ENCODE measurements at regions not wholly inside any gene's neighbourhood (a gene's known extent, or its start where the extent isn't known, plus 50 kb on each side); places are given as distances from the start of the nearest gene placed in this dataset.

GRCh38 chr2:147352264-147353071 lies 492.4 kb upstream of the ACVR2A start:
- TF ChIP-seq EZH2 (IDR thresholded peaks at IDR 0.05; ENCODE audit: low read length, unreplicated experiment) (no peak), EZH2phosphoT487 (IDR thresholded peaks at IDR 0.05; ENCODE audit: borderline replicate concordance, low read length) (no peak)
- TF ChIP-seq, protein P1, sequence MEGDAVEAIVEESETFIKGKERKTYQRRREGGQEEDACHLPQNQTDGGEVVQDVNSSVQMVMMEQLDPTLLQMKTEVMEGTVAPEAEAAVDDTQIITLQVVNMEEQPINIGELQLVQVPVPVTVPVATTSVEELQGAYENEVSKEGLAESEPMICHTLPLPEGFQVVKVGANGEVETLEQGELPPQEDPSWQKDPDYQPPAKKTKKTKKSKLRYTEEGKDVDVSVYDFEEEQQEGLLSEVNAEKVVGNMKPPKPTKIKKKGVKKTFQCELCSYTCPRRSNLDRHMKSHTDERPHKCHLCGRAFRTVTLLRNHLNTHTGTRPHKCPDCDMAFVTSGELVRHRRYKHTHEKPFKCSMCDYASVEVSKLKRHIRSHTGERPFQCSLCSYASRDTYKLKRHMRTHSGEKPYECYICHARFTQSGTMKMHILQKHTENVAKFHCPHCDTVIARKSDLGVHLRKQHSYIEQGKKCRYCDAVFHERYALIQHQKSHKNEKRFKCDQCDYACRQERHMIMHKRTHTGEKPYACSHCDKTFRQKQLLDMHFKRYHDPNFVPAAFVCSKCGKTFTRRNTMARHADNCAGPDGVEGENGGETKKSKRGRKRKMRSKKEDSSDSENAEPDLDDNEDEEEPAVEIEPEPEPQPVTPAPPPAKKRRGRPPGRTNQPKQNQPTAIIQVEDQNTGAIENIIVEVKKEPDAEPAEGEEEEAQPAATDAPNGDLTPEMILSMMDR (conservative IDR thresholded peaks at IDR 0.05; ENCODE audit: low read depth, low read length): no peak

Measured in PC-3 (cell line).